Keratinocyte (primary cell): ENCODE measurements at regions not wholly inside any gene's neighbourhood (a gene's known extent, or its start where the extent isn't known, plus 50 kb on each side); places are given as distances from the start of the nearest gene placed in this dataset.

ENCODE experiments used
- CTCF ChIP-seq, 3 experiments: IDR thresholded peaks in 1 of 3; conservative IDR thresholded peaks in 1 of 3; optimal IDR thresholded peaks in 1 of 3; 2 replicates in 2 of 3; 3 replicates in 1 of 3; pipeline versions ENCODE3 to v1.5.1; 2011; ENCODE audit warnings: low read length in 3 of 3, mild to moderate bottlenecking in 3 of 3, moderate library complexity in 2 of 3, control low read depth in 1 of 3, inconsistent platforms in 1 of 3; ENCODE audit not compliant: insufficient read depth in 2 of 3; ENCODE audit errors: extremely low read depth in 1 of 3
- EZH2 ChIP-seq: IDR thresholded peaks from one replicate; pipeline ENCODE4 v1.6.1; 2012; ENCODE audit warnings: inconsistent platforms, mild to moderate bottlenecking, low read length, moderate library complexity

- no peak for TF ChIP-seq CTCF (optimal IDR thresholded peaks at IDR 0.05 in 1 of 3, IDR thresholded peaks at IDR 0.05 in 1 of 3, conservative IDR thresholded peaks at IDR 0.05 in 1 of 3; ENCODE audit: extremely low read depth in 1 of 3, insufficient read depth in 2 of 3, low read length in 3 of 3)
- TF ChIP-seq EZH2, result no peak
Observed at GRCh38 chr11:71194710-71195109, 57.7 kb downstream of the SHANK2 start.
